ENCODE measurements at regions not wholly inside any gene's neighbourhood (a gene's known extent, or its start where the extent isn't known, plus 50 kb on each side); places are given as distances from the start of the nearest gene placed in this dataset.

- no peak overlapping the region for H2AK5ac ChIP-seq (ENCODE audit: low read length, severe bottlenecking)
- H3K4me2 ChIP-seq (ENCODE audit: low read length, poor library complexity, severe bottlenecking) = no peak overlapping the region
- no peak overlapping the region for H2BK120ac ChIP-seq (ENCODE audit: low read depth, low read length)
- WGBS = 84% methylated on average over 10 of the region's 10 CpGs
- H3K23ac ChIP-seq (ENCODE audit: low read length in 2 of 2) = no peak overlapping the region
- no peak overlapping the region for H2BK15ac ChIP-seq (ENCODE audit: low read depth, poor library complexity, severe bottlenecking)
- H3K9me3 ChIP-seq (ENCODE audit: control insufficient read depth, low read length) = no peaks in the 10 kb centered on the region
- H2BK5ac ChIP-seq (ENCODE audit: low read depth, low read length, poor library complexity, severe bottlenecking) = no peak overlapping the region
- no peak overlapping the region for H2BK12ac ChIP-seq (ENCODE audit: low read length in 2 of 2)
- no peak overlapping the region for H3K9ac ChIP-seq (ENCODE audit: low read length)
- peaks cover 23 to 38% of the 10 kb centered on the region in 2 experiments for H3K27me3 ChIP-seq (ENCODE audit: control insufficient read depth in 1 of 2, insufficient read depth in 1 of 2, low read length in 2 of 2)
- H4K8ac ChIP-seq (ENCODE audit: low read length) = no peak overlapping the region
- H3K79me1 ChIP-seq (replicated peaks; ENCODE audit: low read length, poor library complexity, severe bottlenecking) = no peaks in the 10 kb centered on the region
- H3K4me1 ChIP-seq (ENCODE audit: control insufficient read depth, insufficient read depth, low read depth, low read length) = no peaks in the 10 kb centered on the region
- no peak overlapping the region for H3K14ac ChIP-seq (ENCODE audit: low read length in 2 of 2)
- H3K4me3 ChIP-seq (ENCODE audit: insufficient read depth in 1 of 2, low read depth in 1 of 2, low read length in 2 of 2) = no peak overlapping the region
- H3K4ac ChIP-seq (ENCODE audit: low read depth in 1 of 2, low read length in 2 of 2) = no peak overlapping the region
- H3K36me3 ChIP-seq (ENCODE audit: control insufficient read depth in 1 of 2, insufficient read depth in 2 of 2, low read depth in 1 of 2, low read length in 2 of 2) = no peaks in the 10 kb centered on the region
- no peak overlapping the region for H2AFZ ChIP-seq (ENCODE audit: low read depth, low read length)
- no peak overlapping the region for H3K18ac ChIP-seq (ENCODE audit: low read depth in 1 of 2, low read length in 2 of 2)
- H3K27ac ChIP-seq (ENCODE audit: low read length, poor library complexity, severe bottlenecking) = no peak overlapping the region
- DNase-seq = no peak
- no peak overlapping the region for H4K91ac ChIP-seq (ENCODE audit: low read length)
Observed at GRCh38 chr20:48457193-48458002, 370.4 kb downstream of the PREX1 start.

GRCh38 chr20:48456366-48457192, 371.2 kb downstream of the PREX1 start:
- no peak overlapping the region for H2AK5ac ChIP-seq (ENCODE audit: low read length, severe bottlenecking)
- WGBS = 63% methylated on average over 8 of the region's 8 CpGs
- H3K36me3 ChIP-seq (ENCODE audit: control insufficient read depth in 1 of 2, insufficient read depth in 2 of 2, low read depth in 1 of 2, low read length in 2 of 2) = no peaks in the 10 kb centered on the region
- no peak overlapping the region for H2BK15ac ChIP-seq (ENCODE audit: low read depth, poor library complexity, severe bottlenecking)
- no peak overlapping the region for H2BK12ac ChIP-seq (ENCODE audit: low read length in 2 of 2)
- H4K8ac ChIP-seq (ENCODE audit: low read length) = no peak overlapping the region
- peaks cover 22 to 40% of the 10 kb centered on the region in 2 experiments for H3K27me3 ChIP-seq (ENCODE audit: control insufficient read depth in 1 of 2, insufficient read depth in 1 of 2, low read length in 2 of 2)
- no peak overlapping the region for H3K18ac ChIP-seq (ENCODE audit: low read depth in 1 of 2, low read length in 2 of 2)
- H3K9ac ChIP-seq (ENCODE audit: low read length) = no peak overlapping the region
- H3K23ac ChIP-seq (ENCODE audit: low read length in 2 of 2) = no peak overlapping the region
- H3K79me1 ChIP-seq (replicated peaks; ENCODE audit: low read length, poor library complexity, severe bottlenecking) = no peaks in the 10 kb centered on the region
- no peak overlapping the region for H3K4me3 ChIP-seq (ENCODE audit: insufficient read depth in 1 of 2, low read depth in 1 of 2, low read length in 2 of 2)
- no peak overlapping the region for H4K91ac ChIP-seq (ENCODE audit: low read length)
- H2BK5ac ChIP-seq (ENCODE audit: low read depth, low read length, poor library complexity, severe bottlenecking) = no peak overlapping the region
- no peak overlapping the region for H2AFZ ChIP-seq (ENCODE audit: low read depth, low read length)
- H3K14ac ChIP-seq (ENCODE audit: low read length in 2 of 2) = no peak overlapping the region
- H3K4me2 ChIP-seq (ENCODE audit: low read length, poor library complexity, severe bottlenecking) = no peak overlapping the region
- H3K4me1 ChIP-seq (ENCODE audit: control insufficient read depth, insufficient read depth, low read depth, low read length) = no peaks in the 10 kb centered on the region
- DNase-seq = no peak
- H2BK120ac ChIP-seq (ENCODE audit: low read depth, low read length) = no peak overlapping the region
- no peak overlapping the region for H3K4ac ChIP-seq (ENCODE audit: low read depth in 1 of 2, low read length in 2 of 2)
- H3K9me3 ChIP-seq (ENCODE audit: control insufficient read depth, low read length) = no peaks in the 10 kb centered on the region
- H3K27ac ChIP-seq (ENCODE audit: low read length, poor library complexity, severe bottlenecking) = no peak overlapping the region

- no peaks in the 10 kb centered on the region for H3K4me1 ChIP-seq (ENCODE audit: control insufficient read depth, insufficient read depth, low read depth, low read length)
- H3K79me1 ChIP-seq (replicated peaks; ENCODE audit: low read length, poor library complexity, severe bottlenecking) = no peaks in the 10 kb centered on the region
- H3K14ac ChIP-seq (ENCODE audit: low read length in 2 of 2) = no peak overlapping the region
- peaks cover 20 to 40% of the 10 kb centered on the region in 2 experiments for H3K27me3 ChIP-seq (ENCODE audit: control insufficient read depth in 1 of 2, insufficient read depth in 1 of 2, low read length in 2 of 2)
- H3K9me3 ChIP-seq (ENCODE audit: control insufficient read depth, low read length) = no peaks in the 10 kb centered on the region
- H4K91ac ChIP-seq (ENCODE audit: low read length) = no peak overlapping the region
- DNase-seq = no peak
- 69% methylated on average over 16 of the region's 16 CpGs for WGBS
- no peak overlapping the region for H3K4me3 ChIP-seq (ENCODE audit: insufficient read depth in 1 of 2, low read depth in 1 of 2, low read length in 2 of 2)
- no peak overlapping the region for H3K9ac ChIP-seq (ENCODE audit: low read length)
- no peak overlapping the region for H2BK15ac ChIP-seq (ENCODE audit: low read depth, poor library complexity, severe bottlenecking)
- H3K36me3 ChIP-seq (ENCODE audit: control insufficient read depth in 1 of 2, insufficient read depth in 2 of 2, low read depth in 1 of 2, low read length in 2 of 2) = no peaks in the 10 kb centered on the region
- H3K23ac ChIP-seq (ENCODE audit: low read length in 2 of 2) = no peak overlapping the region
- no peak overlapping the region for H3K18ac ChIP-seq (ENCODE audit: low read depth in 1 of 2, low read length in 2 of 2)
- H2BK120ac ChIP-seq (ENCODE audit: low read depth, low read length) = no peak overlapping the region
- no peak overlapping the region for H3K27ac ChIP-seq (ENCODE audit: low read length, poor library complexity, severe bottlenecking)
- H3K4ac ChIP-seq (ENCODE audit: low read depth in 1 of 2, low read length in 2 of 2) = no peak overlapping the region
- no peak overlapping the region for H2AFZ ChIP-seq (ENCODE audit: low read depth, low read length)
- no peak overlapping the region for H3K4me2 ChIP-seq (ENCODE audit: low read length, poor library complexity, severe bottlenecking)
- no peak overlapping the region for H2BK12ac ChIP-seq (ENCODE audit: low read length in 2 of 2)
- no peak overlapping the region for H2BK5ac ChIP-seq (ENCODE audit: low read depth, low read length, poor library complexity, severe bottlenecking)
- no peak overlapping the region for H4K8ac ChIP-seq (ENCODE audit: low read length)
- no peak overlapping the region for H2AK5ac ChIP-seq (ENCODE audit: low read length, severe bottlenecking)
Observed at GRCh38 chr20:48455651-48456365, 372.0 kb downstream of the PREX1 start.
